Thyroid gland (tissue), 4 donors: ENCODE measurements at regions not wholly inside any gene's neighbourhood (a gene's known extent, or its start where the extent isn't known, plus 50 kb on each side); places are given as distances from the start of the nearest gene placed in this dataset.

Source experiments
- POLR2A ChIP-seq, 2 donors: fragments of 450-650 bp; IDR thresholded peaks; one replicate each; pipeline ENCODE4 v1.6.1; 2017; ENCODE audit warnings: antibody characterized with exemption in 2 of 2, mild to moderate bottlenecking in 2 of 2, moderate library complexity in 1 of 2
- TF ChIP-seq, protein P1 (sequence below), 6 experiments: fragments of 200-600 bp in 3 of 6; fragments of 450-650 bp in 3 of 6; sonication (generic) in 3 of 6; IDR thresholded peaks; one replicate each; pipeline ENCODE4 v1.5.1; 2016 to 2019; ENCODE audit warnings: antibody characterized with exemption in 6 of 6, mild to moderate bottlenecking in 2 of 6, inconsistent platforms in 1 of 6, moderate library complexity in 1 of 6

DNA sequence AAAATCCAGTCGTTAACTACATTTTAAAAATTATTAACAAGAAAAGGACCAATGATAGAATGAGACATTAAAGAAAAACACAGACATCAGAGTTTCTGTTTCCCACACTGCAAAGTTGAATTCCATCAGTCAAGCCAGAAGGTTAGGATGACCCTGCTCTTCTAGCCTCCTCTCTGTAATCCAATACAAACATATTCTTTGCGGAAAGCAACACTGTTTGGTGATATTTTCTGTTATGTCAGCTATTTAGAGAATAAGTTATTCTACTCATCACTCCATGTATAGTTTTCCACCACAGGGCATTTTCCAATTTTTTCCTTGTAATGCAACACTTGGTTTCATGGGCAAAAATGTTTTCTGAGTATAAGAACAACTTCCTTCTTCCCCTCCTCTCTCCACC lies 152.3 kb downstream of the EVX1 start:
- TF ChIP-seq, protein P1, sequence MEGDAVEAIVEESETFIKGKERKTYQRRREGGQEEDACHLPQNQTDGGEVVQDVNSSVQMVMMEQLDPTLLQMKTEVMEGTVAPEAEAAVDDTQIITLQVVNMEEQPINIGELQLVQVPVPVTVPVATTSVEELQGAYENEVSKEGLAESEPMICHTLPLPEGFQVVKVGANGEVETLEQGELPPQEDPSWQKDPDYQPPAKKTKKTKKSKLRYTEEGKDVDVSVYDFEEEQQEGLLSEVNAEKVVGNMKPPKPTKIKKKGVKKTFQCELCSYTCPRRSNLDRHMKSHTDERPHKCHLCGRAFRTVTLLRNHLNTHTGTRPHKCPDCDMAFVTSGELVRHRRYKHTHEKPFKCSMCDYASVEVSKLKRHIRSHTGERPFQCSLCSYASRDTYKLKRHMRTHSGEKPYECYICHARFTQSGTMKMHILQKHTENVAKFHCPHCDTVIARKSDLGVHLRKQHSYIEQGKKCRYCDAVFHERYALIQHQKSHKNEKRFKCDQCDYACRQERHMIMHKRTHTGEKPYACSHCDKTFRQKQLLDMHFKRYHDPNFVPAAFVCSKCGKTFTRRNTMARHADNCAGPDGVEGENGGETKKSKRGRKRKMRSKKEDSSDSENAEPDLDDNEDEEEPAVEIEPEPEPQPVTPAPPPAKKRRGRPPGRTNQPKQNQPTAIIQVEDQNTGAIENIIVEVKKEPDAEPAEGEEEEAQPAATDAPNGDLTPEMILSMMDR (IDR thresholded peaks at IDR 0.05), result no peak
- no peak for TF ChIP-seq POLR2A (IDR thresholded peaks at IDR 0.05)
